ENCODE measurements at regions not wholly inside any gene's neighbourhood (a gene's known extent, or its start where the extent isn't known, plus 50 kb on each side); places are given as distances from the start of the nearest gene placed in this dataset.

DNA sequence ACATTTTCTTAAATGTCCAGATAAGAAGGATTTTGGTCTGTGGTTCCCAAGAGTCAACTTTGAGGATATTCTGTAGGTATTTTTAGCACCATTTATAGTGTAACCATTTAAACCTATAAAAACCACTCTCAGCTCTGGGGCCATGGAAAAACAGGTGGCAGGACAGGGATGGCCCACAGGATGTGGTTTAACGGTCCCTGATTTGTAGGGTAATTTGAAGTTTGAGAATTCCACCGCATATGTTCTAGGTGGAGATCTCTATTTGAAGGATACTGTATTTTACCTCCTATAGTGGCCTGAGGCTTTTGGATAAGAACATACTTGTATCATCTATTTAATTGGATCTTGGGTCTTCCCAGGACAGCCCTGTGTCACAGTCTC, 62.4 kb upstream of the IGLL5 start:
- no peak for DNase-seq

DNA sequence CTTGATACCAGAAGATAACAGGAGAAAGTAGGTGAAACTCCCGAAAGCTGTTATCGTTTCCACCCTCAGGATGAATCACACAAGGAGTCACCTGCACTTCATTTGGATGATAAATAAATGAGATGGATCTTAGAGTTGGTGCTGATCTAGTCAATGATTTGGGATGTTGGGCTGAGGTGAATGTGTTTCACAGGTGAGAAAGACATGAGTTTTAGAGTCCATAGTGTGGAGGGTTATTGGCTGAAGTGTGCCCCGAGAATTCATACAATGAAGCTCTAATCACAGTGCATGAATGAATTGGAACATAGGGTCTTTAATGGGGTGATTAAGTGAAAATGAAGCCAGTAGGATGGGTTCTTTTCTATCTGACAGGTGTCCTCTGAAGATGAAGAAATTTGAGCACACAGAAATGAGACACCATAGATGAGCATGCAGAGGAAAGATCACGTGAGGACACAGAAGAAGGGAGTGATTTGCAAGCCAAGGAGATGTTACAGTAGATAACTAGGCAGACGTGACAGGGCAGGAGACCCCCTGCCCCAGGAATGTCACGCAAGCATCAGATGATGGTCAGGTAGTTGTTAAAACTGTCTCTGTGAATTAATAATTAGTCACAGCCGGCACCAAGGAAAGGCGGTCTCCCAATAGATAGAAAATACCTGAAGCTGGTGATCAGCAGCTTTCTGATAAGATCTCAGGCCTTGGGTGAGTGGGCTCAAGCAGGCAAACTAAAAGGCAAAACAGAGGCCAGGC, 60.3 kb upstream of the IGLL5 start:
- DNase-seq: no peak

DNA sequence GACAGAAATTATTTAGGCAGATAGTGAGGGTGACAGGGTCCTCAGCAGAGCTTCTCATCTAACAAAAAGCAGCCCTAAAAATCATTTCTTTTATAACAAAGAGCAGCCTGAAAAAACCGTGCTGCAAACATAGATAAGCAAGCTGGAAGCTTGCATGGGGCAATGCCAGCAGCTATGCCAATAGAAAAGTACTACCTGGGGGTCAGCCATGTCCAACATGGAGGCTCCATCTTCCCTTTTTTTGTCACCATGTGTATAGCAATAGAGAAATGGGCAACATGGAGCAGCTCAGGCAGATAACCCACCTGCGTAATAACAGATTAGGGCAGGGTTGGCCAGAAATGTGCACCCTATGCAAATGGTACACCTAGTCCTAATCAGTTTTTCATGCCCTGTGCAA, 57.4 kb upstream of the IGLL5 start:
- no peak for DNase-seq

DNA sequence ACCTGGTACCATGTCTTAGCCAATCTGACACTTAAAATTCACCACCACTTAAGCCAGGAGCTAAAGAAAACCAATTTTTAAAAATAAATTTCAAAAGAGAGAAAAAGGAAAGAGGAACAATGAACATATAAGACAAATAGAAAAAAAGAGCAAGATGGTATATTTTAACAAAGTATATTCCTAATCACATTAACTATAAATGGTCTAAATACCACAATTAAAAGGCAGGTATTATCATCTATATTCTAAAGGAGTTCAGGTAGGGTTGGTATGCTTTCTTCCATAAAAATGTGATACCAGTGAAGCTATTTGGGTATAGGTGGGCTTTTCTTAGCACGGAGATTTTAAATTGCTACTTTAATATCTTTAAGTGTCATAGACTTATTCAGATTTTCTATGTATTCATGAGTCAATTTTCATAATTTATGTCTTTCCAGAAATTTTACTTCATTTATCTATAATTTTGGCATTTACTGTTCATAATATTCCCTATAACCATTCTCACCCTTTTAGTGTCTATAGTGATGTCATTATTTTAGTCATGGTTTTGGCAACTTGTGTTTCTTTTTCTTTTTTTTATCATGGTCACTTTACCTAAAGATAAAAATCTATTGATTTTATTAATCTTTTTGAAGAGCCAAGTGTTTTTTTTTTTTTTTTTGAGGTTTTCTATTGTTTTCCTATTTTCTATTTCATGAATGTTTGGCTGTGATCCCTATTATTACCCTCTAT, 56.5 kb upstream of the IGLL5 start:
- no peak for DNase-seq

DNA sequence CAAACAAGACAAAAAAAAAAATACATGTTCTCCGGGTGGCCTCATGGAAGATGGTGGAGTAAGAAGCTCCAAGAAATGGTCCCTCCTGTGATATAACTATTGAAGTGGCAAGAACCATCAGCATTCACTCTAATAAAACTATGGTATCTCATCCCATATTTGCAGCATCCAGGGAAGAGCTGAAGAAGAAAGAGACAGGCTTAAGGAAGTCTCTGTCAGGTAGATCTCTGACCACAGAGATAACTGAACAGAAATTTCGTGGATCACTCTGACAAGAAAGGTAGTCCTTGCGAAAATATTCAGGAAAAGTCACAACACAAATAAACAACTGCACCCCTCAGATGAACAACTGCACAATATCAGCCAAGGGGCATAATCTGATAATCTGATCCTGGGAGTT, 54.6 kb upstream of the IGLL5 start:
- DNase-seq: no peak

DNA sequence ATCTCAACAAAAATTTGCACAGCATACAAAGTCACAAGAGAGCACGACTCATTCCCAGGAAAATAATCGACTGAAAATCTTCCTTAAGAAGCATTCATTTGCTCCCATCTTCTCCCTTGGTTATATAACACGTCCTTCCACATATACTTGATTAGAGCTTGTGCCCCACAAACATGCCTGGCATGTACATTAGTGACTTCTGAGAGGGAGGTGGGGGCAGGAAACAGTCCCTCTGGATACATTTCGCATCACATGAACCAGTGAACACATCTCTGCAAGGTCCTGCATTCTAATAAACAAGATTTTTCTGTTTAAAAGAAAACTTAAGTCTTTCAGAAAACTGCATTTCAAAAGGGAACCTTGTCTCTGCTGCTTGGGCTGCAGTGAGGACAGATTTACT, 54.1 kb upstream of the IGLL5 start:
- DNase-seq: no peak

DNA sequence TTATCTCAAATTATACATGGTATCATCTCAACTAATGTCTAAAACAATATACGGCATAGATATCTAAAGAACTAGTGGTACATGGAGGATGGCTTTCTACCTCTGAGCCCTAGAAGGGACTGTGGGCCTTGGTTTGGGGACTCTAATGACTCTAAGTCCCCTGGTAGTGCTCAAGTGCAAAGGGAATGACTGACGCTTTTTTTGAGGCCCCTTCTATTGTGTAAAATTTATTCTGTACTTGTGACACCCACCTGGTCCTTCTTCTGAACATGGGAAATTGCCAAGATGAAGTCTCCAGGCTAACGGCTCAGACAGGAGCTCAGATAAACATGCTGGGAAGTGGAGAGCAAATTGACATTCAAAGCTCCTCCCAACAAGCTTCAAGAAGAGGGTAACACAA, 53.4 kb upstream of the IGLL5 start:
- DNase-seq: no peak

DNA sequence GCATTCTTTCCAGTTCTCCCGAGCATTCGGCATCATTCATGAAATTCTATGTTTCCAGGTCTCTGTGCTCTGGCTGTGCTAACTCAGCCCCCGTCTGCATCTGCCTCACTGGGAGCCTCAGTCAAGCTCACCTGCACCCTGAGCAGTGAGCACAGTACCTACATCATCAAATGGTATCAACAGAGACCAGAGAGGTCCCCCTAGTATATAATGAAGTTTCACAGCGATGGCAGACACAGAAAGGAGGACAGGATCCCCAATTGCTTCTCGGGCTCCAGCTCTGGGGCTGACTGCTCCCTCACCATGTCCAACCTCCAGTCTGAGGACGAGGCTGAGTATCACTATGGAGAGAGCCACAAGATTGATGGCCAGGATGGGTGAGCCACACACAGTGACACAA, 52.8 kb upstream of the IGLL5 start:
- DNase-seq: no peak

DNA sequence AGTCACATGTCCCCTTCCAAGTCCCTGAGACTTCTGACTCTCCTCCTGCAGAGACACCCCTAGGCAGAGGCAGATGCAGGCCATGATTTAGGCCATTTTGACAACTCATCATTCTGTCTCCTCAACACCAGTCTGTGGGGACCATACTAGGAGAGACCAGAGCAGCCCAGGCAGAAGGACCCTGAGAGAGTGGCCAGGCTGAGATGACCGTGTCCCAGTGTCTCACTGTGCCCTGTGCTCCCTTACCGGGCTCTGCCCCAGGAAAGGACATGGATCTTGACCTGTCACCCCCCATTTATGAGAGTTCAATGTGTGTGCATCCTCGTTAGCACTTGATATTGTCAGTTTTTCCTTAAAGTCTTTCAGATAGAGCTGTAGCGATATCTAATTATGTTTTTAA, 52.4 kb upstream of the IGLL5 start:
- DNase-seq: no peak

DNA sequence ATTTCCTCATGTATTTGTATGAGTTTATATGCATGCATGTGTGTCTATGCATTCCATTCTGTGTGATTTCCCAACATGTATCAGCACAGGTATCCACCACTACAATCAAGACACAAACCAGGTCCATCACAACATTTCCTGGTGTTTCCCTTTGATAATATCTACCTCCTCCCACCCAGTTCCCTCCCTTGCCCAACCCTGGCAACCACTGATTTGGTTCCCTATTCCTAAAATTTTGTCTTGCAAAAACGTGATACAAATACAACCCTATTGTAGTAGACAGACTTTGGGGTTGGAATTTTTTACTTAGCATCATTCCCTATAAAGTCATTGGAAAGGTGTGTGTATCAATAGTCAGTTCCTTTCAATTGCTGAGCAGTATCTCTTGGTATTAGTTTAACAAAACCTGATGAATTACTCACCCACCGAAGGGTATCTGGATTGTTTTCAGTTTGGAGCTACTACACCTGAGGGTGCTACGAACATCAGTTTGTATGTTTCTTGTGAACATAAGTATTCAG, 51.8 kb upstream of the IGLL5 start:
- DNase-seq: no peak

DNA sequence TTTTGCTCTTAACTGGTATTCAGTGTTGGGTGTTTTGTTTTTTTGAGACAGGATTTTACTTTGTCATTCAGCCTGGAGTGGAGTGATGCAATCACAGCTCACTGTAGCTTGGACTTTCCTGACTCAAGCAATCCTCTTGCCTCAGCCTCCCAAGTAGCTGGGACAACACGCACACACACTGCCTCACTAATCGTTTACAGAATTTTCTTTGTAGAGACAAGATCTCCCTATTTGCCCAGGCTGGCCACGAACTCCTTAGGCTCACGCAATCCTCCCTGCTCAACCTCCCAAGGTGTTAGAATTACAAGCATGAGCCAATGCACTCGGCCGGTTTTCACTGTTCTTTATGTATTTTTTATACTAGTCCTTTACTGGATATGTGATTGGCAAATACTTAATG, 51.0 kb upstream of the IGLL5 start:
- no peak for DNase-seq
